Transverse colon (tissue), 4 donors: ENCODE measurements at regions not wholly inside any gene's neighbourhood (a gene's known extent, or its start where the extent isn't known, plus 50 kb on each side); places are given as distances from the start of the nearest gene placed in this dataset.
A peak's percentile ranks its signal among the peaks of the same experiment; 100 is the strongest.

ENCODE experiments used
- DNase-seq: peaks from one replicate; pipeline ENCODE4 v3.0.0-alpha.2; 2019
- H3K27ac ChIP-seq, 4 donors: fragments of 200-600 bp; sonication (generic); 2 replicates each; pipeline ENCODE4 v1.5.1; 2016 to 2018; ENCODE audit warnings: inconsistent platforms in 4 of 4
- H3K27me3 ChIP-seq: fragments of 200-600 bp; sonication (generic); 2 replicates; pipeline ENCODE4 v1.5.1; 2017; ENCODE audit warnings: inconsistent platforms
- H3K36me3 ChIP-seq, 4 donors: fragments of 200-600 bp; sonication (generic); 2 replicates each; pipeline ENCODE4 v1.5.1; 2017 to 2019; ENCODE audit warnings: inconsistent platforms in 4 of 4
- H3K4me1 ChIP-seq, 4 donors: fragments of 200-600 bp; sonication (generic); 2 replicates each; pipeline ENCODE4 v1.5.1; 2017 to 2020; ENCODE audit warnings: inconsistent platforms in 4 of 4
- H3K4me3 ChIP-seq, 4 donors: fragments of 200-600 bp; sonication (generic); 1 replicate in 1 of 4; 2 replicates in 3 of 4; pipeline versions ENCODE4 v1.5.1 to v1.6.1; 2017 to 2019; ENCODE audit warnings: inconsistent platforms in 4 of 4
- H3K9me3 ChIP-seq, 2 donors: fragments of 200-600 bp; sonication (generic); 2 replicates each; pipeline ENCODE4 v1.5.1; 2017 to 2019; ENCODE audit warnings: inconsistent platforms in 2 of 2
- CTCF ChIP-seq, 5 experiments: fragments of 200-600 bp in 3 of 5; fragments of 450-650 bp in 2 of 5; sonication (generic) in 3 of 5; IDR thresholded peaks; 1 replicate in 2 of 5; 2 replicates in 3 of 5; pipeline ENCODE4 v1.5.1; 2016 to 2017; ENCODE audit warnings: antibody characterized with exemption in 5 of 5, inconsistent platforms in 3 of 5, mild to moderate bottlenecking in 2 of 5, moderate library complexity in 1 of 5
- EP300 ChIP-seq: sonication (generic); formaldehyde crosslinking; IDR thresholded peaks from one replicate; pipeline ENCODE4 v1.6.1; 2017; ENCODE audit warnings: antibody characterized with exemption, low read depth
- POLR2A ChIP-seq: fragments of 450-650 bp; IDR thresholded peaks from one replicate; pipeline ENCODE4 v1.6.1; 2016; ENCODE audit warnings: antibody characterized with exemption, mild to moderate bottlenecking, moderate library complexity
- POLR2AphosphoS5 ChIP-seq, 3 donors: sonication (generic); formaldehyde crosslinking; IDR thresholded peaks; one replicate each; pipeline ENCODE4 v1.6.1; 2016; ENCODE audit warnings: antibody characterized with exemption in 3 of 3
- WGBS, 2 donors: methylation state at CpG; one replicate each; pipeline ENCODE4 v1.1.5; 2018; ENCODE audit warnings: low coverage in 1 of 2; 5-methylcytosine and 5-hydroxymethylcytosine counted together
- in situ Hi-C, 4 donors: fragments of 200-750 bp; cut with MboI; loops; one replicate each; pipeline versions ENCODE4 v1.15.0 to v1.15.1; 2017; ENCODE audit warnings: low sequenced_read_pairs in 3 of 4, low pct_ligation_motif_present in 1 of 4, low pct_unique_long_range_greater_than_20kb in 1 of 4
- intact Hi-C: fragments of 100-400 bp; cut with DNase I; formaldehyde crosslinking; loops from one replicate; pipeline ENCODE4 v1.15.1; 2023; ENCODE audit warnings: low total_unique reads

- Histone ChIP-seq H3K9me3 (no peaks in the 10 kb centered on the region), H3K4me3 (peak overlapping the region in 1 of 4 donors; percentile 24), H3K4me1 (peaks cover 0 to 62% (median 31%) of the 10 kb centered on the region in 4 donors), H3K27me3 (no peaks in the 10 kb centered on the region), H3K27ac (peak overlapping the region; percentile 75 to 89 (median 78)), H3K36me3 (no peaks in the 10 kb centered on the region)
- intact Hi-C loops (no loop called here), in situ Hi-C loops (no loop called here)
- 18 to 36% methylated on average over 3 to 25 of the region's 25 CpGs for whole genome bisulfite sequencing, 2 donors
- DNase-seq: peak; percentile 73
- no peak for TF ChIP-seq POLR2AphosphoS5 (IDR thresholded peaks at IDR 0.05)
- no peak for TF ChIP-seq EP300
- no peak for TF ChIP-seq CTCF (IDR thresholded peaks at IDR 0.05)
- TF ChIP-seq POLR2A: peak; percentile 57
Measured at GRCh38 chr17:72518753-72519597, 398.2 kb downstream of the SOX9 start.

- no peaks in the 10 kb centered on the region for H3K36me3 ChIP-seq
- TF ChIP-seq CTCF (IDR thresholded peaks at IDR 0.05) (no peak), POLR2AphosphoS5 (IDR thresholded peaks at IDR 0.05) (no peak), EP300 (no peak), POLR2A (no peak)
- WGBS, 2 donors: 64 to 90% methylated on average over 2 to 6 of the region's 6 CpGs
- intact Hi-C loops (no loop called here), in situ Hi-C loops (no loop called here)
- H3K4me3 ChIP-seq: peak overlapping the region in 1 of 4 donors; percentile 24
- DNase-seq: no peak
- no peaks in the 10 kb centered on the region for H3K27me3 ChIP-seq
- H3K9me3 ChIP-seq: no peaks in the 10 kb centered on the region
- peaks cover 0 to 68% (median 32%) of the 10 kb centered on the region in 4 donors for H3K4me1 ChIP-seq
- peak overlapping the region; percentile 75 to 89 (median 78) for H3K27ac ChIP-seq
Measured at GRCh38 chr17:72519598-72519936, 398.7 kb downstream of the SOX9 start.

- Histone ChIP-seq H3K27ac (peak overlapping the region; percentile 30 to 89 (median 76)), H3K4me3 (peak overlapping the region in 1 of 4 donors; percentile 18), H3K4me1 (peaks cover 0 to 65% (median 34%) of the 10 kb centered on the region in 4 donors), H3K27me3 (no peaks in the 10 kb centered on the region), H3K36me3 (no peaks in the 10 kb centered on the region), H3K9me3 (no peaks in the 10 kb centered on the region)
- WGBS, 2 donors: 47 to 52% methylated on average over 3 to 7 of the region's 7 CpGs
- DNase-seq: no peak
- in situ Hi-C loops (no loop called here), intact Hi-C loops (no loop called here)
- TF ChIP-seq POLR2AphosphoS5 (IDR thresholded peaks at IDR 0.05): no peak
- no peak for TF ChIP-seq POLR2A
- TF ChIP-seq CTCF (IDR thresholded peaks at IDR 0.05): no peak
- TF ChIP-seq EP300: no peak
Measured at GRCh38 chr17:72520665-72521303, 400.0 kb downstream of the SOX9 start.

- Histone ChIP-seq H3K27me3 (no peaks in the 10 kb centered on the region), H3K27ac (peak overlapping the region; percentile 51 to 90 (median 87)), H3K9me3 (no peaks in the 10 kb centered on the region), H3K36me3 (no peaks in the 10 kb centered on the region), H3K4me3 (no peak overlapping the region), H3K4me1 (peaks cover 0 to 68% (median 25%) of the 10 kb centered on the region in 4 donors)
- intact Hi-C loops (no loop called here), in situ Hi-C loops (no loop called here)
- no peak for DNase-seq
- no peak for TF ChIP-seq POLR2AphosphoS5 (IDR thresholded peaks at IDR 0.05)
- TF ChIP-seq CTCF (IDR thresholded peaks at IDR 0.05): no peak
- TF ChIP-seq POLR2A: no peak
- no peak for TF ChIP-seq EP300
- 33 to 55% methylated on average over 1 to 5 of the region's 5 CpGs for WGBS, 2 donors
Measured at GRCh38 chr17:72523491-72523890, 402.7 kb downstream of the SOX9 start.
